ENCODE measurements at regions not wholly inside any gene's neighbourhood (a gene's known extent, or its start where the extent isn't known, plus 50 kb on each side); places are given as distances from the start of the nearest gene placed in this dataset.

GRCh38 chr2:11933854-11934253 is 187.4 kb downstream of the LPIN1 start:
- H3K4me1 ChIP-seq (ENCODE audit: low read depth), result no peaks in the 10 kb centered on the region
- no peaks in the 10 kb centered on the region for H3K9me3 ChIP-seq (ENCODE audit: low read depth)
- H3K36me3 ChIP-seq, result no peaks in the 10 kb centered on the region
- H3K27ac ChIP-seq, result no peak overlapping the region
- TF ChIP-seq, protein P1, sequence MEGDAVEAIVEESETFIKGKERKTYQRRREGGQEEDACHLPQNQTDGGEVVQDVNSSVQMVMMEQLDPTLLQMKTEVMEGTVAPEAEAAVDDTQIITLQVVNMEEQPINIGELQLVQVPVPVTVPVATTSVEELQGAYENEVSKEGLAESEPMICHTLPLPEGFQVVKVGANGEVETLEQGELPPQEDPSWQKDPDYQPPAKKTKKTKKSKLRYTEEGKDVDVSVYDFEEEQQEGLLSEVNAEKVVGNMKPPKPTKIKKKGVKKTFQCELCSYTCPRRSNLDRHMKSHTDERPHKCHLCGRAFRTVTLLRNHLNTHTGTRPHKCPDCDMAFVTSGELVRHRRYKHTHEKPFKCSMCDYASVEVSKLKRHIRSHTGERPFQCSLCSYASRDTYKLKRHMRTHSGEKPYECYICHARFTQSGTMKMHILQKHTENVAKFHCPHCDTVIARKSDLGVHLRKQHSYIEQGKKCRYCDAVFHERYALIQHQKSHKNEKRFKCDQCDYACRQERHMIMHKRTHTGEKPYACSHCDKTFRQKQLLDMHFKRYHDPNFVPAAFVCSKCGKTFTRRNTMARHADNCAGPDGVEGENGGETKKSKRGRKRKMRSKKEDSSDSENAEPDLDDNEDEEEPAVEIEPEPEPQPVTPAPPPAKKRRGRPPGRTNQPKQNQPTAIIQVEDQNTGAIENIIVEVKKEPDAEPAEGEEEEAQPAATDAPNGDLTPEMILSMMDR (IDR thresholded peaks at IDR 0.05; ENCODE audit: low read depth, low read length), result no peak
- no peaks in the 10 kb centered on the region for H3K27me3 ChIP-seq
- no peak for DNase-seq (ENCODE audit: low read depth in 1 of 2, low spot score in 1 of 2)
- no peak overlapping the region for H3K4me3 ChIP-seq

- Histone ChIP-seq H3K4me3 (no peak overlapping the region), H3K9me3 (ENCODE audit: low read depth) (no peaks in the 10 kb centered on the region), H3K27ac (no peak overlapping the region), H3K27me3 (no peaks in the 10 kb centered on the region), H3K36me3 (no peaks in the 10 kb centered on the region), H3K4me1 (ENCODE audit: low read depth) (no peaks in the 10 kb centered on the region)
- TF ChIP-seq, protein P1 (IDR thresholded peaks at IDR 0.05; ENCODE audit: low read depth, low read length), result no peak
- DNase-seq (ENCODE audit: low read depth in 1 of 2, low spot score in 1 of 2), result no peak
Measured at GRCh38 chr2:11936761-11937160, 190.3 kb downstream of the LPIN1 start.

- TF ChIP-seq, protein P1 (IDR thresholded peaks at IDR 0.05; ENCODE audit: low read depth, low read length), result no peak
- Histone ChIP-seq H3K9me3 (ENCODE audit: low read depth) (no peaks in the 10 kb centered on the region), H3K4me3 (no peak overlapping the region), H3K27ac (no peak overlapping the region), H3K4me1 (ENCODE audit: low read depth) (no peaks in the 10 kb centered on the region), H3K36me3 (no peaks in the 10 kb centered on the region), H3K27me3 (no peaks in the 10 kb centered on the region)
- peak in 1 of 2 donors; percentile 92 for DNase-seq (ENCODE audit: low read depth in 1 of 2, low spot score in 1 of 2)
Measured at GRCh38 chr2:11938196-11938595, 191.8 kb downstream of the LPIN1 start.

- Histone ChIP-seq H3K27me3 (no peaks in the 10 kb centered on the region), H3K4me3 (no peak overlapping the region), H3K27ac (no peak overlapping the region), H3K9me3 (ENCODE audit: low read depth) (no peaks in the 10 kb centered on the region), H3K36me3 (no peaks in the 10 kb centered on the region), H3K4me1 (ENCODE audit: low read depth) (no peaks in the 10 kb centered on the region)
- TF ChIP-seq, protein P1 (IDR thresholded peaks at IDR 0.05; ENCODE audit: low read depth, low read length), result no peak
- DNase-seq (ENCODE audit: low read depth in 1 of 2, low spot score in 1 of 2), result no peak
Measured at GRCh38 chr2:11939523-11939922, 193.1 kb downstream of the LPIN1 start.

GRCh38 chr2:11940121-11940743 is 193.8 kb downstream of the LPIN1 start:
- TF ChIP-seq, protein P1 (IDR thresholded peaks at IDR 0.05; ENCODE audit: low read depth, low read length), result no peak
- H3K4me3 ChIP-seq, result no peak overlapping the region
- no peaks in the 10 kb centered on the region for H3K27me3 ChIP-seq
- DNase-seq (ENCODE audit: low read depth in 1 of 2, low spot score in 1 of 2), result no peak
- no peak overlapping the region for H3K27ac ChIP-seq
- H3K9me3 ChIP-seq (ENCODE audit: low read depth), result no peaks in the 10 kb centered on the region
- no peaks in the 10 kb centered on the region for H3K4me1 ChIP-seq (ENCODE audit: low read depth)
- no peaks in the 10 kb centered on the region for H3K36me3 ChIP-seq

Measured in cardiac muscle cell (in vitro differentiated cells and primary cell).